GM23338 (cell line): ENCODE measurements at regions not wholly inside any gene's neighbourhood (a gene's known extent, or its start where the extent isn't known, plus 50 kb on each side); places are given as distances from the start of the nearest gene placed in this dataset.

Source experiments
- ATAC-seq: fragments of 200-7000 bp; cut with Tn5 transposase; 3 replicates; pipeline ENCODE4 v1.9.1; 2020
- DNase-seq: peaks from one replicate; pipeline ENCODE4 v3.0.0-alpha.2; 2015; ENCODE audit warnings: low spot score
- H2AFZ ChIP-seq: fragments of 200-600 bp; sonication (generic); 2 replicates; pipeline ENCODE4 v1.8.0; 2016; ENCODE audit warnings: antibody characterized with exemption, mild to moderate bottlenecking, moderate library complexity
- H3F3A ChIP-seq: fragments of 200-600 bp; sonication (generic); replicated peaks from 2 replicates; pipeline ENCODE4 v1.8.0; 2017; ENCODE audit warnings: antibody characterized with exemption, mixed run types, low read depth
- H3K27ac ChIP-seq: fragments of 200-600 bp; sonication (generic); 2 replicates; pipeline ENCODE4 v1.6.1; 2016; ENCODE audit warnings: low read depth
- H3K27me3 ChIP-seq: fragments of 200-600 bp; sonication (generic); 2 replicates; pipeline ENCODE4 v1.8.0; 2016; ENCODE audit warnings: mild to moderate bottlenecking, mixed run types, moderate library complexity; ENCODE audit not compliant: insufficient read depth
- H3K36me3 ChIP-seq: fragments of 200-600 bp; sonication (generic); 2 replicates; pipeline ENCODE4 v1.8.0; 2016; ENCODE audit warnings: mild to moderate bottlenecking; ENCODE audit not compliant: insufficient read depth
- H3K4me1 ChIP-seq: fragments of 200-600 bp; sonication (generic); 2 replicates; pipeline ENCODE4 v1.8.0; 2016; ENCODE audit warnings: mild to moderate bottlenecking, moderate library complexity; ENCODE audit not compliant: insufficient read depth
- H3K4me2 ChIP-seq: fragments of 200-600 bp; sonication (generic); 2 replicates; pipeline ENCODE4 v1.7.1; 2017; ENCODE audit warnings: mixed run types
- H3K4me3 ChIP-seq: fragments of 200-600 bp; sonication (generic); 2 replicates; pipeline ENCODE4 v1.6.1; 2016; ENCODE audit warnings: mixed run types
- H3K79me2 ChIP-seq: fragments of 200-600 bp; sonication (generic); replicated peaks from 2 replicates; pipeline ENCODE4 v1.8.0; 2017; ENCODE audit warnings: mild to moderate bottlenecking; ENCODE audit not compliant: insufficient read depth
- H3K9me2 ChIP-seq: fragments of 200-600 bp; sonication (generic); 2 replicates; pipeline ENCODE4 v1.8.0; 2017; ENCODE audit not compliant: insufficient read depth
- H4K20me1 ChIP-seq: fragments of 200-600 bp; sonication (generic); replicated peaks from 2 replicates; pipeline ENCODE4 v1.8.0; 2017; ENCODE audit warnings: mild to moderate bottlenecking; ENCODE audit not compliant: insufficient read depth
- H3K27ac Mint-ChIP-seq: 2 replicates; pipeline ENCODE4 v1.8.0; 2020; ENCODE audit warnings: inconsistent platforms, mild to moderate bottlenecking, moderate library complexity, mixed read lengths
- H3K27me3 Mint-ChIP-seq: 3 replicates; pipeline ENCODE4 v1.8.0; 2022; ENCODE audit warnings: low read depth, mild to moderate bottlenecking, moderate library complexity, mixed read lengths, inconsistent platforms; ENCODE audit not compliant: insufficient read depth, poor library complexity
- H3K36me3 Mint-ChIP-seq: 3 replicates; pipeline ENCODE4 v1.8.0; 2021; ENCODE audit warnings: low read depth, mild to moderate bottlenecking, inconsistent platforms, moderate library complexity, mixed read lengths
- H3K4me1 Mint-ChIP-seq: 3 replicates; pipeline ENCODE4 v1.8.0; 2020; ENCODE audit warnings: mild to moderate bottlenecking, inconsistent platforms, mixed read lengths
- H3K4me3 Mint-ChIP-seq: 3 replicates; pipeline ENCODE4 v1.8.0; 2021; ENCODE audit warnings: moderate library complexity, mild to moderate bottlenecking, inconsistent platforms, mixed read lengths
- H3K9me3 Mint-ChIP-seq: 3 replicates; pipeline ENCODE4 v1.8.0; 2020; ENCODE audit warnings: moderate library complexity, mild to moderate bottlenecking, inconsistent platforms, mixed read lengths
- ETS1 ChIP-seq: IDR thresholded peaks from 2 replicates; pipeline ENCODE4 v1.6.1; 2016; ENCODE audit warnings: antibody characterized with exemption
- EZH2 ChIP-seq: fragments of 200-600 bp; sonication (generic); IDR thresholded peaks from one replicate; pipeline ENCODE4 v1.8.0; 2017; ENCODE audit warnings: antibody characterized with exemption, mild to moderate bottlenecking, low read depth; ENCODE audit not compliant: unreplicated experiment
- EZH2phosphoT487 ChIP-seq: fragments of 200-600 bp; sonication (generic); IDR thresholded peaks from one replicate; pipeline ENCODE4 v1.8.1; 2018; ENCODE audit warnings: antibody characterized with exemption; ENCODE audit not compliant: unreplicated experiment
- NANOG ChIP-seq: IDR thresholded peaks from 2 replicates; pipeline ENCODE4 v1.6.1; 2016; ENCODE audit warnings: antibody characterized with exemption, borderline replicate concordance
- STAT1 ChIP-seq: IDR thresholded peaks from one replicate; pipeline ENCODE4 v1.6.1; 2016; ENCODE audit warnings: antibody characterized with exemption; ENCODE audit not compliant: unreplicated experiment
- ZNF331 ChIP-seq: fragments of 250-450 bp; sonication (Bioruptor Pico); IDR thresholded peaks from 2 replicates; pipeline ENCODE4 v1.5.0; 2020; ENCODE audit warnings: low read depth, mild to moderate bottlenecking, moderate library complexity
- ZNF462 ChIP-seq: fragments of 250-450 bp; sonication (Bioruptor Pico); IDR thresholded peaks from 2 replicates; pipeline ENCODE4 v1.5.0; 2020; ENCODE audit warnings: mild to moderate bottlenecking, moderate library complexity
- TF ChIP-seq, protein P1 (sequence below), 2 experiments: fragments of 200-600 bp in 1 of 2; sonication (generic) in 1 of 2; conservative IDR thresholded peaks; 2 replicates each; pipeline versions ENCODE4 v1.5.1 to v1.6.1; 2016 to 2017; ENCODE audit warnings: antibody characterized with exemption in 2 of 2, low read depth in 2 of 2, mild to moderate bottlenecking in 2 of 2, moderate library complexity in 1 of 2

DNA sequence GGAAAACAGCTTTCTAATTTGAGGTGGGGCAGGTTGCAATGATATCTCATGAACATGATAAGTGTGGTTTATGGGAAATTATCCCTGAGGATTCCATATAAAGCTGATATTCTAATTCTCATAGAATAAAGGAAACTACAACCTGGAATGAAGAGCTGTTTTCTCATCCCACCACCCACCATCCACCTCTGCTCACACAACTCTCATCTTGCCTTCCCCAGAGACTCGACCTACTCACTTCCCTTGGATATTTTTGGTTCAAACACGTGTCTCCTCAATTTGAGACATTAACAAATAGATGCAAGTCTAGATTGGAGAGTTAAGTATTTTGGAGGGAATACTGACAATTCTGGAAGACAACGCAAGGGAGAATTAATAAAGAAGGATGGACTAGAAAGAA, 490.9 kb downstream of the TMEM182 start (continued):
- TF ChIP-seq, protein P1, sequence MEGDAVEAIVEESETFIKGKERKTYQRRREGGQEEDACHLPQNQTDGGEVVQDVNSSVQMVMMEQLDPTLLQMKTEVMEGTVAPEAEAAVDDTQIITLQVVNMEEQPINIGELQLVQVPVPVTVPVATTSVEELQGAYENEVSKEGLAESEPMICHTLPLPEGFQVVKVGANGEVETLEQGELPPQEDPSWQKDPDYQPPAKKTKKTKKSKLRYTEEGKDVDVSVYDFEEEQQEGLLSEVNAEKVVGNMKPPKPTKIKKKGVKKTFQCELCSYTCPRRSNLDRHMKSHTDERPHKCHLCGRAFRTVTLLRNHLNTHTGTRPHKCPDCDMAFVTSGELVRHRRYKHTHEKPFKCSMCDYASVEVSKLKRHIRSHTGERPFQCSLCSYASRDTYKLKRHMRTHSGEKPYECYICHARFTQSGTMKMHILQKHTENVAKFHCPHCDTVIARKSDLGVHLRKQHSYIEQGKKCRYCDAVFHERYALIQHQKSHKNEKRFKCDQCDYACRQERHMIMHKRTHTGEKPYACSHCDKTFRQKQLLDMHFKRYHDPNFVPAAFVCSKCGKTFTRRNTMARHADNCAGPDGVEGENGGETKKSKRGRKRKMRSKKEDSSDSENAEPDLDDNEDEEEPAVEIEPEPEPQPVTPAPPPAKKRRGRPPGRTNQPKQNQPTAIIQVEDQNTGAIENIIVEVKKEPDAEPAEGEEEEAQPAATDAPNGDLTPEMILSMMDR (conservative IDR thresholded peaks at IDR 0.05; ENCODE audit: low read depth in 2 of 2) = no peak
- TF ChIP-seq NANOG = no peak
- TF ChIP-seq EZH2phosphoT487 = no peak
- no peak for TF ChIP-seq EZH2
- TF ChIP-seq ZNF462 = no peak
- TF ChIP-seq ETS1 = no peak

- Mint-ChIP-seq H3K27ac (no peak overlapping the region), H3K27me3 (no peaks in the 10 kb centered on the region), H3K4me3 (no peak overlapping the region), H3K36me3 (0 out of 3 replicates have a peak, but pooled peaks cover 3% of the 10 kb centered on the region), H3K4me1 (peaks cover 4% of the 10 kb centered on the region; the same call in 2 of the 3 replicates), H3K9me3 (no peaks in the 10 kb centered on the region; the same call in 2 of the 3 replicates)
- H3K4me3 ChIP-seq = no peak overlapping the region
- H2AFZ ChIP-seq = no peak overlapping the region
- DNase-seq = no peak
- no peak overlapping the region for H3K4me2 ChIP-seq
- no peaks in the 10 kb centered on the region for H3K36me3 ChIP-seq
- H3K4me1 ChIP-seq = no peaks in the 10 kb centered on the region
- H3K9me2 ChIP-seq = peaks cover 11% of the 10 kb centered on the region; the same call in 1 of the 2 replicates
- no peaks in the 10 kb centered on the region for H3K79me2 ChIP-seq
- H4K20me1 ChIP-seq = no peaks in the 10 kb centered on the region
- no peaks in the 10 kb centered on the region for H3K27me3 ChIP-seq
- H3K27ac ChIP-seq = no peak overlapping the region
- no peak for ATAC-seq
- no peaks in the 10 kb centered on the region for H3F3A ChIP-seq
- TF ChIP-seq EZH2 = no peak
- TF ChIP-seq, protein P1 (conservative IDR thresholded peaks at IDR 0.05; ENCODE audit: low read depth in 2 of 2) = no peak
- no peak for TF ChIP-seq EZH2phosphoT487
- no peak for TF ChIP-seq STAT1
- no peak for TF ChIP-seq NANOG
- TF ChIP-seq ZNF331 (CRISPR knock-in tag) = no peak
Observed at GRCh38 chr2:103254611-103255010, 492.8 kb downstream of the TMEM182 start.
